Stimulated activated CD4-positive, alpha-beta T cell treated with anti-CD3 and anti-CD28 coated beads, Interleukin-1b, Interleukin-23, amount 100 ng/mL, for 1 hour (primary cell): ENCODE measurements at regions not wholly inside any gene's neighbourhood (a gene's known extent, or its start where the extent isn't known, plus 50 kb on each side); places are given as distances from the start of the nearest gene placed in this dataset.

Experiments used
- DNase-seq, 2 donors: peaks; one replicate each; pipeline ENCODE4 v3.0.0-alpha.2; 2020; ENCODE audit warnings: low read depth in 2 of 2

DNA sequence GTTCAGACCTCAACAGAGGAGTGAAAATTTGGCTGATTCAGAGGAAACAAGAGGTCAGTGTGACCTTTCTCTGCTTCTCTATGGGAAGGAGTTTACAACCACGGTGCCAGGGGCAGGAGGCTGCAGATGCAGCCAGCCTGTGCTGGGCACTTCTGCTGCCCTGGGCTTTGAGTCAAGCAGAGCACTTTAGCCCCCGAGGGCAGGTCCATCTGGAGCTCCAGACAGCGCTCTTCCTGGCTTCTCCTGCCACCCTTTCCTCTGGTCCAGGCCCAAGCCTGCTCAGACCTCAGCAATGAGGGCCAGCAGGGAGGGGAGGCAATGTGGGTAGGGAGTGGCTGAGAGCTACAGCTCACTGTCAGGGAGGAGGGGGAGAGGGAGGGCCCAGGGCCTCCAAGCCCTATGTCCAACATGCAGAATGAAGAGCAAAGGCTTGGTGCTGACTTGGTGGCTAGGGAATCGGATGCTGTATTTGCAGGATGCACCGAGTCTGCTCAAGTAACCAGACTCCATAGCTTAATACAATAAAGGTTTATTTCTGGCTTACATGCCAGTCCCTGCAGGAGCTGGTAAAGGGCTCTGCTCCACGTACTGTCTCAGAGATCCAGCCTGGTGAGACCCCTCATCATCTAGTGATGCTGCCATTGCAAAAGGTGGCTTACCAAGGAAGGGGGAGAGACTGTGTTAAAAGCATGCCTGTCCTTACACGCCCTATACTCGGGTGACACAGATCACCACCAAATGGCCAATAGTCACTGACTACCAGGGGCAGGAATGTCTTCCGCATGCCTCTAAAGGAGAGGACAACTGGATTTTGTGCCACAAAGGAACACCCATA lies 481.6 kb downstream of the RPS24 start:
- no peak for DNase-seq

DNA sequence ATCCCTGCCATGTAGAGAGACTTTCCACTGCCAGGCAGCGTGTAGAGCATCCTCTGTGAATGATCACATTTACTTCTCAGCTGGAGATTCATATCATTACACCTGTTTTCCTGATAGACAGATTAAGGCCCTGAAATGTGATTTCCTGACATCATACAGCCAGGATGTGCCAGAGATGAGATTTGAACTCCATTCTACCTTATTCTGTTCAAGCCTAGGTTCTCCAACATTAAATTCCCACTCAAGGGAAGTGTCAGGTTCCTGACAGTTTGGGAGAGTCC lies 482.1 kb downstream of the RPS24 start:
- DNase-seq, result no peak

DNA sequence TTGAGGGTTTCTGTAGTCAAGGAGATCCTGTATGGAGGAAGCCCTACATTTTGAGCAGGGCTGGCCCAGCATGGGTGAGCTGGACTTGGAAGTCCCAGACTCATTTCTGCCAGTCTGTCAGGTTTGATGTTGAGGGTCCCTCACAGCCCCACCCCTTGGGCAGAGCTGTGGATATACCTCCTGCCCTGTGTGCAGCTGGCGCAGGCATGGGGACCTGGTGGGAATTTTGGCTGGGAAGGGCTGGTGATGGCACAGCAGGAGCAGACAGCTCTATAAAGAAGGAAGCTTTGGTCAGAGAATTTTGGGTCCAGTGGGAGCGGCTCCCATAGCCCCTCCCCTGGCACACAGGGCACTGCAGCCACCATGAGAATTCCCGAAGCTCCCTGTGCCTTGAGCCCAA lies 482.6 kb downstream of the RPS24 start:
- DNase-seq, result no peak

DNA sequence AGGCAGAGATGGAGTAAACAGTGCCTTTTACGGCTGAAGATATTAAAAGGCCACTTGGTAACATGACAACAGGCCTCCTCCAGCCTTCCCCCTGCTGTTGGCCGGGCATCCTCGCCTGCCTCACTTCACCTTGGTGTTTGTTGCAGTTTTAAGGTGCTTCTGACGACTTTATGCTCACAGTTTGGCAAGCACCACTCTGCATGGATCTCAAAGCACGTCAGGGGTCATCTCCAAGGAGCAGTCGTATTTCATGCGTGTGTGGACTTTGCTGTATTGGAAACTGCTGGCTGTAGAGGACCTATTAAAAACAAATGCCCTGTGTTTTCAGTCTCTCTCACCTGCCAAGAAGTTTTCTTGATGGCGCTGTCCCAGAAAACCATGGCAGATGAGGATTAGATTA lies 483.1 kb downstream of the RPS24 start:
- no peak for DNase-seq

DNA sequence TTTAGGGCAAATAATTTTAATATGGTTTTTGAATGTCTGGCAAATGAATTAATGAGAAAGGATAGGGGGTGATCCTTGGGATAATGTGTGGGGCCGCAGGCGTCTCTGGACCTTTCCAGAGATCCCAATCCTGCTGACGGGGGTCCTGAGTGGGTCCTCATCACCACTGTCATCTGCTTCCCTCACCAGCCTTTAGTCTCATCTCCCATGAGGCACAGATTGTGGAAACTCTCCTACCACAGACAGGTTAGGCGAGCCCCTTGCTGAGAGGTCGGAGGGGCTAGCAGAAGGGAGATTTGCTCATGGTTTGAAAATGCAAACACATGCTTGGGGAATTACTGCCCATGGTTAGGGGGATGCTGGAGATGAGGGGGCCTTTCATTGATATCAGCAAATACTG lies 484.6 kb downstream of the RPS24 start:
- DNase-seq, result no peak

DNA sequence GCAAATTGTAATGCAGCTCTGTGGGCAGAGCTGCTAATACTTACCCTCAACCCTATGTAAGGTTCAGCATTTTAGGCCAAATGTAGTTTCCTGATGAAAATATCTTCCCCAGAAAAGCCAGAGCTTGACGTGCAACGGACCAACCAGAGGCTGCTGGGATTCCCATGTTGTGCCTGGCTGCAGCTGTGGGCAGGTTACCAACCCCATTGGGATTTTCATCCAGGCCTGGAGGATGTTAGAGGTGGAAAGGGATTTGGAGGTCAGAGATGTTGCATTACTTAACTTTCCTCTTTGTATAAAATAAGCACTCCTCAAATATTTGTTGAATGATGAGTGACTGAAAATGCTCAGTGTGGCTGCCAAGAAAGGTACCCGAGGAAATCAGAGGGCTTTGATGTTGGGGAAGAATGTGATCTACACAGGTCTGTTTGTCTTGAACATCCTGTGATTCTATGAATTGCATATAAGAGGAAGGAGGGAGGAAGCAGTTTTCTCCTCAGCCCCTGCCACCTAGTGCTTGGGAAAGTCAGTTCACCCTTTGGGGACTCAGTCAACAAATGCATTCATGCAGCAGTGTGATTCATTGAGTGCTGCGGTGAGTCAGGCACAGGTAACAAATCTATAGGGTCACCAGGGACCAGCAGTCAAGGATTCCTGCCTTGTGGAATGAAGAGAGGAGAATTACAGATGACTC lies 487.2 kb downstream of the RPS24 start:
- no peak for DNase-seq

DNA sequence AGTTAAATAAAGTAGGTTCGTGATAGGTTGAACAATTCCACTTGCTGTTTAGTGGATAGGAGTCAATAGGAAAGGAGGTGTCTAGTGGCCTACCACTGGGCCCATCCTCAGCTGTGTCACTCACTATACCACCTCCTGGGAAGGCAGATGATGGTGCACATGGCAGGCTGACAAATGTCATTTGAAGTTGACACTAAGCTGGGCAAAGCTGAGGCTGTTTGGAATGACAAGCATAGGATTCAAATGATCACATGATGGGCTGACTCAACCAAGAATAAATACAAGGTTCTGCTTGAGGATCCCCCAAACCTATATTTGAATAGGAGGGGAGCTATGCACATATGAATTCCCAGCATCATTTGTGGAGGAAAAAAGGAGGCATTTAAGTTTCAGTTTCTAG lies 489.8 kb downstream of the RPS24 start:
- no peak for DNase-seq

DNA sequence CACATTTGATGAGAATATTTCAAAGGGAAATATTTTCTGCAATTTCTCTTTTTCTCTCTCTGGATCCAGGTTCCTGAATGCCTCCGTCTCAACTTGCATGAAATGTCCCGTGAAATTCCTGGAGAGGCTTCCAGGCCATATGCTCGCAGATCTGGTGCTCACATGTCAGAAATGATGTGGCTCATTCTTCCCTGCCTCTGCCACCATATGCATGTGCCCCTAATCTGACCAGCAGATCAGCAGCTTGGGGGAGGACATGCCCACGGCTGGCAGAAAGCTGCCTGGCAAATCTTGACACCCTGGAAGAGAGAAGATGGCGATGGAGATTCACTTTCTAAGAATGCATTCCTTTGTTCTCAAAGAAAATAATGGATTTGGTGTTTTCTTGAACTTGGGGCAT lies 490.7 kb downstream of the RPS24 start:
- no peak for DNase-seq

DNA sequence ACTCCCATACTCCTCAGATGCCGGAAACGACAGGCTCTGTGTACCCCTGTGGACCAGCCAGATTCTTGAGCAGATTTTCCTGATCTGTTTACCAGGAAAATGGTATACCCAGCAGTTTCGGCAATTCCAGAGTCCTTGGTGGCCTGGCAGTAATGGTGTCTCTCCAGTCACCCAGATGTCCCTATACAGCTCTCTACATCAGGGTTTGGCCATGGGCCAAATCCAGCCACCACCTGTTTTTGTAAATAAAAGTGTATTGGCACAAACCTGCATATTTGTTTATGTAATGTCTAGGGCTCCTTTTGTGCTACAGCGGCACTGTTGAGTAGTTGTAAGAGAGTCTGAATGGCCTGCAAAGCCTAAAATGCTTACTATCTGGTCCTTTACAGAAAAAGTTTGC lies 491.3 kb downstream of the RPS24 start:
- DNase-seq, result no peak

DNA sequence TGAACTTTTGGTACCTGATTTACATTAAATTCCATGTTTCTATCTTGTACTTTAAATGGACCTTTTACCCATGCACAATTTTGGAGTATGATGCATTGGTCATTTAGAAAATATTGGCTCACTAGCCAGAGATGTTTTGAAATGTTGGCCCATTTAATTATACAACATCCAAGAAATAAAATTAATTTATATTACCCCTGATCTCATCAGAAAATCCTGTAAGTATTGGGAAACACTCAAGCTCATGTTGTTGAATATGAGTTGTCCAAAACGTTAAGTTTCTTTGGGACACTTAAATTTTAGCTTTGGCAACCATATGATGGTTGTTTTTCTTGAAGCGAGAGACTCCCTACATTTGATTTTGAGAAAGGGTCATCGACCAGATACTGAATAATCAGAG lies 492.7 kb downstream of the RPS24 start:
- DNase-seq, result no peak

DNA sequence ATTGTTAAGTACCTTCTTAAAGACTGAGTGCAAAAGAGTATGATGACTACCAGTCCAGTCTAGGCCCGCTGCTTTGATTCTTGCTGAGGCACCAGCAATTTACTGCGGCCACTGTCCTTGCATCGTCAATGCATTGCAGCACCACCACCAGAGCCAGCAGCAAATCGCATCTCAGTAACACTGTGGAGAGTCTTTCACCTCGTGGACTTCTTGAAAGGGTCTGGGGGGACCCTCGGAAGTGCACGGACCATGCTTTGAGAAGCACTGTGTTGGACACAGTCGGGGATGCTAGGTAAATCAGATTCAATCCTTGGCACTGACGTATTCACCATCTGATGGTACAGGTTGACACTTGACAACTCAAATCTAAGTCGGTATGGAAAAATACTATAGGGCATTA lies 493.6 kb downstream of the RPS24 start:
- DNase-seq, result no peak

DNA sequence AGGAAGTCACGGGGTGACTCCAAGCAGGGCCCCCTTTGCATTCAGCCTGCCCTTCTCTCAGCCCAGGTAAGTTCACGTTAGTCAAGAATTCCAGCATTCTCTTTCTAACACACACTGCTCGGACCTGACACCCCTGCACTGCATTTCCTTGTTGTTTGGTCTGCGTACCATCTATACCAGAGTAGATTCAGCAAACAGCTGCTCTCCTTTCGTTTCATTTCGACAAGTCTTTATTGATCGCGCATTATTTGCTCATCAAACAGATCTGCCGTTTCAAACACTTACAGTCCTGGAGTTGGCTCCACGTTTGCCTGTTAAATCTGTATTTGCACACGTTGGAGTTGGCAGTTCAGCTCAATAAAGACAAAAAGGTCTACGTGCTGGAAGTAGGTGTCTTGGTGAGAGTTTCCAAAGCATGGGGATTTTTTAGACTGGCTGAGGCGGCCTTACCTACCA lies 495.1 kb downstream of the RPS24 start:
- DNase-seq, result no peak

DNA sequence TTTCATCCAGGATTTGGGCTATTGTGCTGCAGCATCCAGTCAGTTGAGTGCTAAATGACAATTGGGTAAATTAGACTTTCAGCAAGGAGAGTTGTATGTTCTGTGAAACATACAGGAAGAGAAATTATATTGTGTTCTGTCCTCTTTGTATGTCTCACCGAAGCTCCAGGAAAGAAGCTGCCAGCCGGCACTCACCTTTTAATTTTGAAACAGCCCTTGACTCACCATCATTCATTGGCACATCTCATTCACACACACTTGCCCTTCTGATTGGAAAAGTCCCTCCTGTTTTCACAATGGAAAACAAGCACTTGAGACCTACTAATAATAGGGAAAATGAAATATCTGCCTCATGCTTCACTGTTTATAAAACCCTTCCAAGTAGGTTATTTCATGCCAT lies 495.6 kb downstream of the RPS24 start:
- DNase-seq, result no peak

DNA sequence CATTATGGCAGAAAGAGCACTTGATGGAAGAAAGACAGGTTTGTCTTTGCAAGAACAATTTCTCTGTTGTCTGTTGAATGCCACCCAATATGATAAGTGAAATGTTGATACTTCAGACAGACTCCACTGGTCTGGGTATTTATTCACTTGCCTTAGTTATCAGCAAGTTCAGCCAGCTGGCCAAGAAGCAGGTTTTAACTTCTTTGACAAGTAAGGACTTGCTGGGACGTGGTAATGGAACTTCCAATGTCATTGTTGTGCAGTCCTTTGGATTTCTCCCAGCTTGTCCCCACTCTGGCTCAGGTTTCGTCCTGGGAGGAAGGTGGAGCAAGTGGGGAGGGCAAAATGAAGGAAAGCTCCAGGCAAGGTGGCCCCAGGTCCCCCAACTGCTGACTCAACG lies 497.4 kb downstream of the RPS24 start:
- no peak for DNase-seq

DNA sequence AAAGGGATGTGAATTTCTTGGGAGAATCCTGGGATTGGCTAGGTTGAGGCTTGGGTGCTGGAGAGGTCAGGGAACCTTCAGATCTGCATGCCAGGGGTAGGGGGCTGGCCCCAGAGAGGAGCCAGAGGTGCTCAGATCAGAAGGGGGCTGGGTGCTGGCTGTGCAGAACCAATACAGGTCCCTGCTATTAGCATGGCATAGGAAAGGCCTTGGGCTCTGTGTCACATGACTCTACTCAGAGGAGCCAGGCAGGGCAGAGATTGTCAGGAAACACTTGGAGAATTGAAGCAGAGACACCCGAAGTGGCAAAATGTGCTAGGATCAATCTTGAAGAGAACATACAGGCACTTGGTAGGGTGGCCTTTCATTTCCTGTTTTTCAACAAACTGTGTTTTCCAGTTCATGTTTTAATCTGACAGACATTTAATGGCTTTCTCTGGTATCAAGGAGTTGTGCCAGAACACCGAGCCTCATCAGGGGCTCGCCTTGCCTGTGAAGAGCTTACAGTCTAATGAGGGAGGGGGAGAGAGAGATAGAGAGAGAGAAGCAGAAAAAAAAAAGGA lies 498.9 kb downstream of the RPS24 start:
- DNase-seq, result no peak

DNA sequence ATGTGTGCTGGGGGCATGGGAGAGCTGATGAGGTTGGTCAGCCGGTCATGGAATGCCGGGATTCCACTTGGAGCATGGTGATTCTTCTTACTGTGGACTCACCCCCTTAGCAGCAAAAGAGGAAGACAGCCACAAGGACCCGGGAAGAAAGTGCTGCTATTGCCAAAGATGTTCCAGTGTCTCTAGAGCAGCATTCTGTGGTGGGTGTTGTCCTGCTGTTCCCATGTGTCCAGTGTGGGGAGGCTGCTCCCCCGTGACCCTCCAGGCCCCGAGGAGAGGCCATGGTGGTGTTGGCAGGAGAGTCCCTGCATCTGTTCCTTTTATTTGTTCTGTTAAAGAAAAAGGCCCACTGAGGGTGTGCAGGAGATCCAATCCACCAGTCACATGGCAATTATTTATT lies 499.4 kb downstream of the RPS24 start:
- no peak for DNase-seq

DNA sequence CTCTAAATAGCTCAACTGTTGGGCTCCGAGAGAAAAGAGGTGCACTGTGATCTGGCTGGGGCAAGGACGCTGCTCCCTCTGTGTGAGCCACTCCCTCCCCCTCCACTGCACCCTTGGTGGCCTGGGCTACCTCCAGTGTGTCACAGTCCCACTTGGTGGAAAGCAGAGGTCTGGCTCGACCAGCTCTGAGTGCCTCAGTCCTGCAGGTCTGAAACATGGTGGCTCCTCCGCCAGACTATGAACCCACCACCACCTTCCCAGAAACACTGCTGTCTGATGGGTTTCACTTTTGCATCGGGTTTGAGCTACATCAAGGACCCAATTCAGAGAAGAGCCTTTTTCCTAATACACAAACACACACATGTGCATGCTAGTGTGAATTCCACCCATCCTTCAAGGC lies 500.1 kb downstream of the RPS24 start:
- DNase-seq, result no peak

DNA sequence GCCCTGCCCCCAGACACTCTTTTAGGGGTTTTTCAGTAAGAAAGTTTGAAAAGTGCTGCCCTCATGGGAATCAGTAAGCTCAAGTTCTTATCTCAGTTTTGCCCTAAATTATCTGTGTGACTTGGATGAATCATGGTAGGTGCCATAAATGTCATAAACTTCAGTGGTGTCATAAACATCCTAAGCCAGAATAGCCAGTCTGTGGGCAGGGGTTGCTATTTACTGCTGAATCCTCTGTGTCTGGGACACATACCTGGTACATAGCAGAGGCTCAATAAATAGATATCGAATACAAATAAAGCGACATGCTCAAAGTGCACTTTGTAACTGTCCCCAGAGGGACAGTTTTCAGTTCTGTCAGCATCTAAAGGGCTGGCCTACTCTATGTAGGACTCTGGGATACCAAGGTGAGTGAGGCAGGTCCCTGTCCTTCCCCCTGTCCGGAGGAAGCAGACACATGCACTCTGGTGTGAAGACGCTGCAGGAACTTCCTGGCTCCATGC lies 502.1 kb downstream of the RPS24 start:
- DNase-seq, result no peak

DNA sequence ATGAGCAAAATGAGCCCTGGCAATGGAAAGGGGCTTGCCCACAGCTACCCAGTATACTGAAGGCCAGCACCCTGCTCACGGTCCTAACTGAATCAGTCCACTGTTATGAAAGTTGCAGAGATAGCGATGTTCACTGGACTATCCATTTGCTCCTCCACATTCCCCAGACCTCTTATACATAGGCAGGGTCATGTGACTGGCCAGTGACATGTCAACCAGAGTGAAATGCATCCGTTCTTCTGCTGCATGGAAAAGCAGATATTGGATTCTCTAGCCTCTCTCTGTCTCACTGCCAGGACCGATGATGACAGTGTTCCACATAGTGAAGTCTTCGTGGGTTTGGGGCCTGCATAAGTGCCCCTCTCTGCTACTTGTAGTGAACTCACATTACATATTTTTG lies 503.4 kb downstream of the RPS24 start:
- no peak for DNase-seq

DNA sequence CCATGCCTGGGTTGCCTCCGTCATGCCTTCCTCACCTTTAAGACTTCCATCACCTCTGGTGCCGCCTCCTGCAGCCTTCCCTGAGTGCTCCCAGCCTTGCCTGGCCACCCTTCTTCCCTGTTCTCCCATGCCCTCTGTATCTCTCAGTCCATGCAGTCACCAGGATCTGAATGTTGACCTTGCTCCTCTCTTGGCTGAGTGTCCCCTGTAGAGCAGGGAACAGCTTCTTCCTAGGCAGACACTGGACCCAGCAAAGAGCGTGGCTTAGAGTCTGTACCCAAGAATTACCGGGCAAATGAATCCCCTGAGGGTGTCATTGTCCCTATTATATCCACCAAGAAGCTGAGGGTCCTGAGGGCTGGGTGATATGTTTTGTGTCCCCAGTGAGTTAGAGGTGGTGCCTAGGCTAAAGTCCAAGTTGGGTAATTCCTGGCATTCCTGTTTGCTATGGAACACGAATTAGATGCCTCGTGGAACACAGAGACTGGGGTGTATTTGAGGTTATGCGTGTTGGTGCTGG lies 505.6 kb downstream of the RPS24 start:
- no peak for DNase-seq

DNA sequence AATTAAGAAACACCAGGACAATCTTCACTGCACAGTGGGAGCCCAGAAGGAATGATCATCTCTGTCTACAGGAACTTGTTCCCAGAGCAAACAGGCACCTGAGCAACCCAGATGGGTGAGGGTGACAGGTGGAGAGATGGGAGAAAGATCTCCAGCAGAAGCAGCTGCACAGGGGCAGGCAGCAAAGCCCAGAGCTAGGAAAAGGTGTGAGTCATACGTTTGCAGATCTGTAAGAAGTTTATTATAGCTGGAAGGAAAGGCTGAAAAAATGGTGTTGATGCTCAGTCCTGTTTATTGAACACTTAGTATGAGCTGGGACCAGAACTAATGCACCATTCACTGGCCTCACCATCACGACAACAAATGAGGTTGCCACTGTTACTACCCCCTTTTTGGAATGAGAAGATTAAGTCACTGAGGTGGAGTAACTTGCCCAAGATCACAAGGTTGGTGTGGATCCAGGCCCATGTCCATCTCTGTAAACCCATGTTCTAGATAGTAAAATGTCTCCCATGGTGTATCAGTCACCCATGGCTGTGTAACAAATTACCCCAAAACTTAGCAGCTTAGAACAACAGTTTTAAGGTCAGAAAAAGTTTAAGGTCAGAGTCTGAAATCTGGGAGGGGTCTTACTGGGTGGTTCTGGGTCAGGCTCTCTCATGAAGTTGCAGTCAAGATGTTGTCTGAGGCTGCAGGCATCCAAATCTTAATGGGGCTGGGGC lies 506.9 kb downstream of the RPS24 start:
- DNase-seq, result no peak

DNA sequence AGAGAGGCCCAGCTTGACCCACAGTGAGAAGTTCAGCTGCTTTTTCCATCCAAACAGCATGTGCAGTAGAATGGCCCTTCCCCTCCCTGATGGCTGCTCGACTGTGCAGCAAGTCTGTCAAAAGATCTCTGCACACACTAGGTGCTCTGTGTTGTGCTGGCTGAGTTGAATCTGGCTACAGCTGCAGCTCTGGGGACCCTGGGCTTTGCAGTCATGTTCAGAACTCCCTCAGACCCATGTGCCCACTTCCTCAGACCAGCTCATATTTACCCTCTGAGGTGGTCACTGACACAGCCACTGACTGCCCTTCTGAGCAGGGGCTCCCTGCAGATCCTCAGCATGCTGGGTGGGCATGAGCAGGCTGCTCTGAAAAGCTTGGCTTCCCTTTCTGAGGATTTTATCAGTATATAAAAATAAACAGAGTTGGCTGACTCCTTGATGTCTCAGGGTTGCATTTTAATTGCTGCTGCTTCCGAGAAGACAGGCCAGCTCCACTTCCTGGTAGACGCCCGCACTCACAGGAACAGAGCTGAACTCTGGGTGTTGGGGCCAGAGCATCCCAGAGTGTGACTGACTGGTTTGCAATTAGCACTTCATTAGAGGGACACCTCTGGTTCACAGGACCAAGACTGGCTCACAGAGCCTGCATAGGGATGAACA lies 507.9 kb downstream of the RPS24 start:
- DNase-seq, result no peak
